ENCODE measurements at regions not wholly inside any gene's neighbourhood (a gene's known extent, or its start where the extent isn't known, plus 50 kb on each side); places are given as distances from the start of the nearest gene placed in this dataset.

- DNase-seq (ENCODE audit: low read depth) = no peak
Measured at GRCh38 chr15:20361091-20361490, 180.5 kb downstream of the GOLGA6L6 start.

GRCh38 chr15:20358779-20359414, 182.7 kb downstream of the GOLGA6L6 start:
- no peak for DNase-seq (ENCODE audit: low read depth)
- no peak overlapping the region for H3K4me3 ChIP-seq (ENCODE audit: low read depth, low read length)
- TF ChIP-seq CTCF (IDR thresholded peaks at IDR 0.05; ENCODE audit: low read depth, low read length, missing control alignments) = no peak

More at GRCh38 chr15:20361091-20361490, 180.5 kb downstream of the GOLGA6L6 start:
- no peak for TF ChIP-seq CTCF (IDR thresholded peaks at IDR 0.05; ENCODE audit: low read depth, low read length, missing control alignments)
- H3K4me3 ChIP-seq (ENCODE audit: low read depth, low read length) = no peak overlapping the region

GRCh38 chr15:20358066-20358778, 183.4 kb downstream of the GOLGA6L6 start:
- no peak overlapping the region for H3K4me3 ChIP-seq (ENCODE audit: low read depth, low read length)
- no peak for DNase-seq (ENCODE audit: low read depth)
- no peak for TF ChIP-seq CTCF (IDR thresholded peaks at IDR 0.05; ENCODE audit: low read depth, low read length, missing control alignments)

- DNase-seq (ENCODE audit: low read depth) = no peak
- no peak for TF ChIP-seq CTCF (IDR thresholded peaks at IDR 0.05; ENCODE audit: low read depth, low read length, missing control alignments)
- no peak overlapping the region for H3K4me3 ChIP-seq (ENCODE audit: low read depth, low read length)
Measured at GRCh38 chr15:20357481-20358065, 184.0 kb downstream of the GOLGA6L6 start.

GRCh38 chr15:20356911-20357480, 184.6 kb downstream of the GOLGA6L6 start:
- H3K4me3 ChIP-seq (ENCODE audit: low read depth, low read length) = no peak overlapping the region
- DNase-seq (ENCODE audit: low read depth) = no peak
- TF ChIP-seq CTCF (IDR thresholded peaks at IDR 0.05; ENCODE audit: low read depth, low read length, missing control alignments) = no peak

- TF ChIP-seq CTCF (IDR thresholded peaks at IDR 0.05; ENCODE audit: low read depth, low read length, missing control alignments) = peak; percentile 95
- no peak for DNase-seq (ENCODE audit: low read depth)
- no peak overlapping the region for H3K4me3 ChIP-seq (ENCODE audit: low read depth, low read length)
Measured at GRCh38 chr15:20356444-20356910, 185.1 kb downstream of the GOLGA6L6 start.
